Tibial nerve (tissue), 4 donors: ENCODE measurements at regions not wholly inside any gene's neighbourhood (a gene's known extent, or its start where the extent isn't known, plus 50 kb on each side); places are given as distances from the start of the nearest gene placed in this dataset.

Source experiments
- DNase-seq, 2 donors: peaks; one replicate each; pipeline ENCODE4 v3.0.0-alpha.2; 2019; ENCODE audit warnings: low spot score in 2 of 2
- H3K27ac ChIP-seq, 4 donors: fragments of 200-600 bp; sonication (generic) in 3 of 4; one replicate each; pipeline ENCODE4 v1.5.1; 2017 to 2019; ENCODE audit warnings: mild to moderate bottlenecking in 1 of 4
- H3K27me3 ChIP-seq, 2 donors: fragments of 200-600 bp; sonication (generic) in 1 of 2; one replicate each; pipeline versions ENCODE4 v1.5.1 to v1.6.0; 2017 to 2019
- H3K36me3 ChIP-seq, 3 donors: fragments of 200-600 bp; sonication (generic); one replicate each; pipeline ENCODE4 v1.5.1; 2018 to 2019
- H3K4me1 ChIP-seq, 4 donors: fragments of 200-600 bp; sonication (generic) in 3 of 4; one replicate each; pipeline ENCODE4 v1.5.1; 2017 to 2019
- H3K4me3 ChIP-seq, 4 donors: fragments of 200-600 bp; sonication (generic) in 3 of 4; one replicate each; pipeline ENCODE4 v1.5.1; 2017 to 2019; ENCODE audit warnings: mild to moderate bottlenecking in 1 of 4, moderate library complexity in 1 of 4
- H3K9me3 ChIP-seq, 4 donors: fragments of 200-600 bp; sonication (generic) in 3 of 4; one replicate each; pipeline ENCODE4 v1.5.1; 2017 to 2019
- EP300 ChIP-seq, 2 donors: sonication (generic); formaldehyde crosslinking; IDR thresholded peaks; one replicate each; pipeline ENCODE4 v1.6.1; 2017; ENCODE audit warnings: antibody characterized with exemption in 2 of 2, mild to moderate bottlenecking in 1 of 2
- POLR2A ChIP-seq, 2 donors: fragments of 450-650 bp; IDR thresholded peaks; one replicate each; pipeline ENCODE4 v1.6.1; 2017; ENCODE audit warnings: antibody characterized with exemption in 2 of 2, mild to moderate bottlenecking in 2 of 2, moderate library complexity in 2 of 2
- WGBS, 2 donors: methylation state at CpG; one replicate each; pipeline ENCODE4 v1.1.5; 2018; 5-methylcytosine and 5-hydroxymethylcytosine counted together
- TF ChIP-seq, protein P1 (sequence below), 5 experiments: fragments of 200-600 bp in 3 of 5; fragments of 450-650 bp in 2 of 5; sonication (generic) in 3 of 5; IDR thresholded peaks; one replicate each; pipeline ENCODE4 v1.5.1; 2016 to 2019; ENCODE audit warnings: antibody characterized with exemption in 5 of 5, mild to moderate bottlenecking in 3 of 5, moderate library complexity in 2 of 5

DNA sequence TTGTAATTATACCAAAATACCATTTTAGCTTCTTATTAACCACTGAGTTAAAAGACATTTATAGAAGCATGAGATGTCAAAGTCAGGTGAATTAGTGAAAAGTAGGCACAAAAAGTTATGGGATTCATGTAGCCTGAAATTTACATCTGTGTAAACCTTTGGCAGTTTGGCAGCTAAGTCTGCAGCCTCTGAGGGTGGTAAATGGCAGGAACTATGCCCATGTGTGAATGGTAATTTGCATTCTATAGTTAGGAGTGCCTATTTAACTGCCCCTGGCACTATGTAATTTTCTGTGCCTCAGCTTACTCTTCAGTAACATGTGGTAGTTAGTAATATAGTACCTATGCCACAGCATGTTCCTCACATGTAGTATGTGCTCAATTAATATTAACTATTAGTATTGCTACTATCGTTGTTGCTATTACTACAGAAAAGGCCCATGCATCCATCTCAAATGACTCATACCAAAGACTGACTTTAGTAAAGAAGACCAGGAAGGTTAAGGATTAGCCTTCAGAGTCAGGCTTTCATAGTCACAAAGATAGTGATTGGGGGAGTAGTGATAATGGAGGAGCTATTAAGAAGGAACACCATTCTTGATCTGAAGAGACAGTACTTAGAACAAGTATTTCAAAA is 258.7 kb upstream of the BTG1 start:
- WGBS, 2 donors = 100% methylated on average over 1 of the region's 1 CpG
- TF ChIP-seq EP300 (IDR thresholded peaks at IDR 0.05) (no peak), POLR2A (IDR thresholded peaks at IDR 0.05) (no peak)
- TF ChIP-seq, protein P1, sequence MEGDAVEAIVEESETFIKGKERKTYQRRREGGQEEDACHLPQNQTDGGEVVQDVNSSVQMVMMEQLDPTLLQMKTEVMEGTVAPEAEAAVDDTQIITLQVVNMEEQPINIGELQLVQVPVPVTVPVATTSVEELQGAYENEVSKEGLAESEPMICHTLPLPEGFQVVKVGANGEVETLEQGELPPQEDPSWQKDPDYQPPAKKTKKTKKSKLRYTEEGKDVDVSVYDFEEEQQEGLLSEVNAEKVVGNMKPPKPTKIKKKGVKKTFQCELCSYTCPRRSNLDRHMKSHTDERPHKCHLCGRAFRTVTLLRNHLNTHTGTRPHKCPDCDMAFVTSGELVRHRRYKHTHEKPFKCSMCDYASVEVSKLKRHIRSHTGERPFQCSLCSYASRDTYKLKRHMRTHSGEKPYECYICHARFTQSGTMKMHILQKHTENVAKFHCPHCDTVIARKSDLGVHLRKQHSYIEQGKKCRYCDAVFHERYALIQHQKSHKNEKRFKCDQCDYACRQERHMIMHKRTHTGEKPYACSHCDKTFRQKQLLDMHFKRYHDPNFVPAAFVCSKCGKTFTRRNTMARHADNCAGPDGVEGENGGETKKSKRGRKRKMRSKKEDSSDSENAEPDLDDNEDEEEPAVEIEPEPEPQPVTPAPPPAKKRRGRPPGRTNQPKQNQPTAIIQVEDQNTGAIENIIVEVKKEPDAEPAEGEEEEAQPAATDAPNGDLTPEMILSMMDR (IDR thresholded peaks at IDR 0.05) = no peak

DNA sequence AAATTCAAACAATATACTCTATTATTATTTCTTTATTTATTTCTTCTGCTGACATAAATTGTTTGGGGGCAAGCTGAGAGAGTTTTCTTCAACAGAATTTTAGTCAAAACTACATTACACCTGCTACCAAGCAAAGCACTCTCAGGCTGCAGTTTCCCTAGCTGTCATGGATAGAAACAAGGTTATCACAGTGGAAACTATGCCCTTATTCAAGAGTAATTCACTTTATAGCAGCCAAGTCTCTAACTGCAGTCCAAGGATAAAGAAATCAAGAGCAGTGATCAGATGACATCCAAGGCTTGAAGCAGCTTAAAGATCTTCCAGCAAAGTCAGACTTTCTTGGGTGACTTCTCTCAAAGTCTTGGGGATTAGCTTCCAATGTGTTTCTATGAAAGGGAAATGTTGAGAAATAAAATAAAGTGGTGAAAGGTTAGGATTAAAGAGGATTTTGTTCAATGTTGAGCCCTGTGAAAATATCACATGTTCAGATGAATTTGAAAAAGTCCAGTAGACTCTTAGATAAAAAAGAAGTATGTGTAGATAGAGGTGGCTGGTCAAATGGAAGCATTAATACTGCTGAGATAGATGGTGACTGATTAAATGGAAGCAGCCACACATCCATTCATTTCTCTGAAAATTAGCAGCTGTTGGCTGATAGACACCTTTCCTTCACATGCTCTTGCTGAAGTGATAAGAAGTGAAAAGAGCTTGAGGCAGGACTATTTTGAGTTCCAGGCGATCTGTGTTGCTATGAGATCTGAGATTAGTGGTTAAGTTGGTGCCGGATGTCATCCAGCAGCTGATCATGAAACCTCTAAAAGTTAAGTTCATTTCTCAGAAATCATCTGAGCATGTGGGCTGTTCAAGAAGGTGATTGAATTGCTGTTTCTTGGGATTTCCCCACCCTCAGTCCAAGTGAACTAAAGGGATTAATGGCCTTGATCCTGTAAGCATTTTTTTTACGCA is 257.8 kb upstream of the BTG1 start:
- WGBS, 2 donors = 89 to 90% methylated on average over 3 of the region's 3 CpGs
- Histone ChIP-seq H3K4me1 (peaks cover 0 to 8% (median 0%) of the 10 kb centered on the region in 4 donors), H3K27me3 (no peaks in the 10 kb centered on the region), H3K36me3 (no peaks in the 10 kb centered on the region), H3K27ac (peak overlapping the region in 1 of 4 donors; percentile 43), H3K4me3 (no peak overlapping the region), H3K9me3 (peaks cover 0 to 4% (median 0%) of the 10 kb centered on the region in 4 donors)
- TF ChIP-seq POLR2A (IDR thresholded peaks at IDR 0.05) (no peak), EP300 (IDR thresholded peaks at IDR 0.05) (no peak)
- TF ChIP-seq, protein P1 (IDR thresholded peaks at IDR 0.05) = no peak
- no peak for DNase-seq

More for the DNA sequence above, 258.7 kb upstream of the BTG1 start:
- peak overlapping the region in 1 of 4 donors; percentile 43 for H3K27ac ChIP-seq
- DNase-seq = no peak
- no peaks in the 10 kb centered on the region for H3K27me3 ChIP-seq
- H3K36me3 ChIP-seq = no peaks in the 10 kb centered on the region
- H3K4me3 ChIP-seq = no peak overlapping the region
- H3K4me1 ChIP-seq = peaks cover 0 to 8% (median 0%) of the 10 kb centered on the region in 4 donors
- H3K9me3 ChIP-seq = peaks cover 0 to 4% (median 0%) of the 10 kb centered on the region in 4 donors

DNA sequence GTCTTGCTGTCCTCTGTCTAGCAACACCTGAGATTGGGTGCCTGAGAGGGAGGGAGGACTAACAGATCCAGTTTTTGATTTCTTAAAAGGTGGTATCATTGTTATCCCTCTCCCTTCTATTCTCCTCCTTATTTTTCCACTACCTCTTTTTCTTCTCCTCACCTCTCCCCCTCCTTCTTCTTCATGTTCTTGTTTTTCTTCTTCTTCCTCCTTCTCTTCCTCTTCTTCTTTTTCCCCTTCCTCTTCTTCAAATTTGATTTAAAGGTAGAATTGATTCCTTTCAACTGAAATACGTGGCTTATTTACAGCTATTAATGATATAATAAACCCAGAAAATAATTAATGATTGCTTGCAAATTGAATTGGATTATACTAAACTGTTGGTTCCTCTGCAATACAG is 256.8 kb upstream of the BTG1 start:
- no peak for DNase-seq
- Histone ChIP-seq H3K4me3 (no peak overlapping the region), H3K27me3 (no peaks in the 10 kb centered on the region), H3K9me3 (no peaks in the 10 kb centered on the region), H3K36me3 (no peaks in the 10 kb centered on the region), H3K27ac (no peak overlapping the region), H3K4me1 (peaks cover 0 to 8% (median 0%) of the 10 kb centered on the region in 4 donors)
- 42 to 94% methylated on average over 1 of the region's 1 CpG for WGBS, 2 donors
- no peak for TF ChIP-seq EP300 (IDR thresholded peaks at IDR 0.05)

DNA sequence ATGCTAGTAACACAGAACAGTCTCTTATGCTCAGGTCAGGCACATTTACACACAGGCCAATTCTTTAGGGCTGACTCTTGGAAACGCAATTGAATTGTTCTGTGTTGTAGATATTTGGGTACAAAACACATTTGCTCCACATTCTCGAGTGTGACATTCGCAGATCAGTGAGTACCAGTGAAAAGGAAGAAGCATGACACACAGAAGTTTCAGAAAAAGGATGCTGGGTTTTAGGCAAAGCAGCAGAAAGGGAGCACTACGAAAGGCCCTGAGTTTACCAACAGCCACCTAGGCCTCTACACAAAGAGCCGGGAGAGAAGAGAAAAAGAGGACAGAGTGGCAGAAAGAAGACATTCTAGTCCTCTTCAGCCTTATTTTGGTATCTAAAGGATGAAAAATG is 254.4 kb upstream of the BTG1 start:
- no peak for DNase-seq
- H3K4me1 ChIP-seq = peaks cover 0 to 8% (median 0%) of the 10 kb centered on the region in 4 donors
- H3K27ac ChIP-seq = peak overlapping the region in 1 of 4 donors; percentile 71
- no peaks in the 10 kb centered on the region for H3K36me3 ChIP-seq
- TF ChIP-seq, protein P1 (IDR thresholded peaks at IDR 0.05) = no peak
- TF ChIP-seq POLR2A (IDR thresholded peaks at IDR 0.05) (no peak), EP300 (IDR thresholded peaks at IDR 0.05) (no peak)
- H3K27me3 ChIP-seq = no peaks in the 10 kb centered on the region
- no peak overlapping the region for H3K4me3 ChIP-seq
- 72 to 81% methylated on average over 5 of the region's 5 CpGs for WGBS, 2 donors
- no peaks in the 10 kb centered on the region for H3K9me3 ChIP-seq

DNA sequence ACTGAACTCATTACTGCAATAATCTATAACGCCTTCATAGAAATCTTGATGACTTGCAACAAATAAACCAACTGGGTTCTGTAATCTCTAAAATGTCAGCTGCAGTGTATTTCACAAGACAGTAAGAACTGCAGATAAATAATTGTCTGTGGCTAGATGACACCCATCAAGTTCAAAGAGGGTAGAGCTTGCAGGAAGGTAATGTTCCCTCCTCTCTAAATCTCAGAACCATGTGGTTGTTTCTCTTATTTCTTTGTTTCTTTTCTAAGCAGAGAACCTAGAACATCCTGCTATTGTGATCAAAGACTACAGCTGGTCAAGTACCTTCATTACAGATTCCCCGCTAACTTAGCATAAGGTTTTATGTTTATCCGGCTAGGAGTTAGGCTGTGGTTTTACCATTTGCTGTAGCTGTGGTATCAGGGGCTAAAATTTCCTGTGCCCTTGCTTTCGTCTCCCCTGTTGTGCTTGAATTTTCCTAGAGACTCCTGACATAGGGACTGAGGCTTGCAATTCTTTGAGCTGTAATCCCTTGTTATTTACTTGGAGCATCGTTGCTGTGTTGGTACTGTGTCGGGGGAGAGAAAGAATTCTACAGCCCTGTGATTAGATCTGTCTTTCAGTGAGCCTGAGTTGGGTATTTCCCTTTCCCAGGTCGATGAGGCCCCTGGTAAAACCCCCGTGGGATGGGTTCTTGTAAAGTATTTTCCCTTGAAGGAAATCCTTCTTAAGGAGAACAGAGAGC is 253.1 kb upstream of the BTG1 start:
- TF ChIP-seq EP300 (IDR thresholded peaks at IDR 0.05) = no peak
- no peak for TF ChIP-seq POLR2A (IDR thresholded peaks at IDR 0.05)
- TF ChIP-seq, protein P1 (IDR thresholded peaks at IDR 0.05) = no peak
- no peak for DNase-seq
- Histone ChIP-seq H3K4me1 (peaks cover 0 to 3% (median 0%) of the 10 kb centered on the region in 4 donors), H3K27me3 (no peaks in the 10 kb centered on the region), H3K9me3 (peaks cover 0 to 9% (median 0%) of the 10 kb centered on the region in 4 donors), H3K27ac (peak overlapping the region in 1 of 4 donors; percentile 71), H3K36me3 (no peaks in the 10 kb centered on the region), H3K4me3 (no peak overlapping the region)
- WGBS, 2 donors = 69 to 75% methylated on average over 8 of the region's 8 CpGs
